Epithelial cell of proximal tubule (primary cell): ENCODE measurements at regions not wholly inside any gene's neighbourhood (a gene's known extent, or its start where the extent isn't known, plus 50 kb on each side); places are given as distances from the start of the nearest gene placed in this dataset.

Source experiments
- DNase-seq: peaks from one replicate; pipeline ENCODE4 v3.0.0-alpha.2; 2011; ENCODE audit warnings: low read depth
- H3K4me3 ChIP-seq: 2 replicates; pipeline ENCODE4 v1.5.1; 2011; ENCODE audit warnings: low read depth, mild to moderate bottlenecking, low read length
- CTCF ChIP-seq: conservative IDR thresholded peaks from 2 replicates; pipeline ENCODE4 v1.5.1; 2012; ENCODE audit warnings: low read depth, mild to moderate bottlenecking, low read length

GRCh38 chr17:62895320-62896301 lies 70.4 kb upstream of the TANC2 start:
- no peak overlapping the region for H3K4me3 ChIP-seq
- peak; percentile 67 for DNase-seq

GRCh38 chr17:62892870-62893338 lies 73.1 kb upstream of the TANC2 start:
- no peak overlapping the region for H3K4me3 ChIP-seq
- no peak for TF ChIP-seq CTCF

More at GRCh38 chr17:62895320-62896301, 70.4 kb upstream of the TANC2 start:
- no peak for TF ChIP-seq CTCF

GRCh38 chr17:62892061-62892675 lies 73.9 kb upstream of the TANC2 start:
- no peak for TF ChIP-seq CTCF
- no peak overlapping the region for H3K4me3 ChIP-seq

More at GRCh38 chr17:62892870-62893338, 73.1 kb upstream of the TANC2 start:
- DNase-seq = peak; percentile 80

GRCh38 chr17:62891659-62892058 lies 74.4 kb upstream of the TANC2 start:
- TF ChIP-seq CTCF = no peak
- no peak overlapping the region for H3K4me3 ChIP-seq
- no peak for DNase-seq

More at GRCh38 chr17:62892061-62892675, 73.9 kb upstream of the TANC2 start:
- no peak for DNase-seq

- DNase-seq = no peak
- no peak for TF ChIP-seq CTCF
- H3K4me3 ChIP-seq = no peak overlapping the region
Measured at GRCh38 chr17:62888765-62889164, 77.3 kb upstream of the TANC2 start.

GRCh38 chr17:62888148-62888547 lies 77.9 kb upstream of the TANC2 start:
- no peak for DNase-seq
- H3K4me3 ChIP-seq = no peak overlapping the region
- no peak for TF ChIP-seq CTCF
